ENCODE measurements at regions not wholly inside any gene's neighbourhood (a gene's known extent, or its start where the extent isn't known, plus 50 kb on each side); places are given as distances from the start of the nearest gene placed in this dataset.
"Not testable (repeated sequence)": the region's sequence is repeated elsewhere in the genome, so short reads cannot be mapped to it uniquely, and the experiment has no call there.

DNA sequence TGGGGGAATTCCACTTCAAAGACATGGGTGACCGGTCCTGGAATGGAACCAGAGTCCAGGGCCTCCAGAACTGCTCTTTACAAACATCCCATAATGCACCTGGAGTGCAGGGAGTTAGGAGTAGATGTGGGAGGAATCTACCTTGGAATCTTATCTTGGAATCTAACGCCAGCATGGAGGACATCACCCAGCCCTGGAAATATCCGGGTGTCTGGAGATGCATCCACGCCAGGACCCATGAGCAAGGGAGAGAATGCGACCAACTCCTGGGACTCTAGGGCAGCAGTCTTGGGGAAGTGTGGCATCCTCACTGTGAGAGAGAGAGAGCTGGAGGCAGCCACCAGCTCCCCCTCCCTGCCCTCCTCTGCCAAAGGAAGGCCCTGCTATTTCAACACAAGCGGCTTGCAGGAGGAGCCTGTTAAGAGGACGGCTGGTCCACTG lies 211.8 kb downstream of the UQCRFS1 start:
- H3K27me3 ChIP-seq (ENCODE audit: low read depth), result no peaks in the 10 kb centered on the region
- H3K27ac ChIP-seq (replicated peaks), result no peak overlapping the region
- H3K4me3 ChIP-seq, result no peak overlapping the region
- TF ChIP-seq, protein P1, sequence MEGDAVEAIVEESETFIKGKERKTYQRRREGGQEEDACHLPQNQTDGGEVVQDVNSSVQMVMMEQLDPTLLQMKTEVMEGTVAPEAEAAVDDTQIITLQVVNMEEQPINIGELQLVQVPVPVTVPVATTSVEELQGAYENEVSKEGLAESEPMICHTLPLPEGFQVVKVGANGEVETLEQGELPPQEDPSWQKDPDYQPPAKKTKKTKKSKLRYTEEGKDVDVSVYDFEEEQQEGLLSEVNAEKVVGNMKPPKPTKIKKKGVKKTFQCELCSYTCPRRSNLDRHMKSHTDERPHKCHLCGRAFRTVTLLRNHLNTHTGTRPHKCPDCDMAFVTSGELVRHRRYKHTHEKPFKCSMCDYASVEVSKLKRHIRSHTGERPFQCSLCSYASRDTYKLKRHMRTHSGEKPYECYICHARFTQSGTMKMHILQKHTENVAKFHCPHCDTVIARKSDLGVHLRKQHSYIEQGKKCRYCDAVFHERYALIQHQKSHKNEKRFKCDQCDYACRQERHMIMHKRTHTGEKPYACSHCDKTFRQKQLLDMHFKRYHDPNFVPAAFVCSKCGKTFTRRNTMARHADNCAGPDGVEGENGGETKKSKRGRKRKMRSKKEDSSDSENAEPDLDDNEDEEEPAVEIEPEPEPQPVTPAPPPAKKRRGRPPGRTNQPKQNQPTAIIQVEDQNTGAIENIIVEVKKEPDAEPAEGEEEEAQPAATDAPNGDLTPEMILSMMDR (IDR thresholded peaks at IDR 0.05; ENCODE audit: borderline replicate concordance), result no peak
- intact Hi-C loops (cut with micrococcal nuclease), result no loop called here
- no peaks in the 10 kb centered on the region for H3K9me3 ChIP-seq (replicated peaks)
- no peak for DNase-seq
- H3K4me1 ChIP-seq, result peaks cover 11% of the 10 kb centered on the region
- no peaks in the 10 kb centered on the region for H3K36me3 ChIP-seq

DNA sequence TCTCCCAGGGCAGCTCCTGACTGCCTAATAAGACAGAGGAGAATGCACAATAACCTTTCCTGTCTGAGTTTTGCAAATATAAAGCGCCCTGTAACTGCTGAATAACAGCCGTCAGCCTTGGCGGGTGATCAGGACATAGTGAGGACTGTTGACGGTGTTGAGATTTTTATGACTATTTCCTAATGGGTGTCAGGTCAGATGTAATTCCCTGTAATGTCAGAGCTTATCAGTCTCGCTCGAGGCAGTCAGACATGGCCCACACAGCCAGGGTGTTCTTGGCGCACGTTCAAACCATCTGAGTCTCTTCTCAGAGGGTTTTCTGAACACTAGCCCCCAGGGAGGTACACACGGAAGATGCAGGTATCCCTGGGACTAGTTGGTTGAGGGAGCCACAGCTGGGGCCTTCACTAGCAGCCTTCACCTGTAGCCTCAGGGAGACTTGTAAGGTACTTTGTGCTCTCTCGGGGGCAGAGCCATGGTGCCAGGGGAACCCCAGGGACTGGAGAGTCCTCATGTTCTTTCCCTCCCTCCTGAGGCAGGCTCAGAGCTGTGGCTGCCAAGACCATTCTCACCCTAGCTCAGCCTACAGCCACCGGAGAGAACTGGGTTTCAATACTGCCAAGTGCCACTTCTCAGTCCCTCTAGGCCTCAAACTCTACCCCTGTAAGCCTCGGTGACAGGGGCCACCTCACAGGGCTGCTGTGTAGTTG lies 213.1 kb downstream of the UQCRFS1 start:
- peak; percentile 18 for DNase-seq
- Histone ChIP-seq H3K4me3 (no peak overlapping the region), H3K27me3 (ENCODE audit: low read depth) (no peaks in the 10 kb centered on the region), H3K36me3 (no peaks in the 10 kb centered on the region), H3K9me3 (replicated peaks) (no peaks in the 10 kb centered on the region), H3K27ac (replicated peaks) (no peak overlapping the region), H3K4me1 (peaks cover 11% of the 10 kb centered on the region)
- intact Hi-C loops (cut with micrococcal nuclease), result no loop called here
- TF ChIP-seq, protein P1 (IDR thresholded peaks at IDR 0.05; ENCODE audit: borderline replicate concordance), result no peak

DNA sequence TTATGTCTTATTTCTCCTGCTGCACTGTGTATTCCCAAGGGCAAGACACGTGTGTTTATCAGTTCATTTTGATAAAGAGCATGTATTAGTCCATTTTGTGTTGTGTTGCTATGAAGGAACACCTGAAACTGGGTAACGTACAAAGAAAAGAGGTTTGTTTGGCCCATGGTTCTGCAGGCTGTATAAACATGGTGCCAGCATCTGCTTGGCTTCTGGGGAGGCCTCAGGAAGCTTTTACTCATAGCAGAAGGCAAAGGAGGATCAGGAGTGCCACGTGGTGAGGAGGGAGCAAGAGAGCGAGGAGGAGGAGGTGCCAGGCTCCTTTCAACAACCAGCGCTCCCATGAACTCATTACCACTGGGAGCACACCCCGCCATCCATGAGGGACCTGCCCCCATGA lies 214.0 kb downstream of the UQCRFS1 start:
- H3K4me1 ChIP-seq, result peaks cover 6% of the 10 kb centered on the region
- TF ChIP-seq, protein P1 (IDR thresholded peaks at IDR 0.05; ENCODE audit: borderline replicate concordance), result no peak
- no peaks in the 10 kb centered on the region for H3K27me3 ChIP-seq (ENCODE audit: low read depth)
- H3K9me3 ChIP-seq (replicated peaks), result peaks cover 7% of the 10 kb centered on the region
- no peaks in the 10 kb centered on the region for H3K36me3 ChIP-seq
- intact Hi-C loops (cut with micrococcal nuclease), result no loop called here
- H3K27ac ChIP-seq (replicated peaks), result no peak overlapping the region
- H3K4me3 ChIP-seq, result no peak overlapping the region
- no peak for DNase-seq

DNA sequence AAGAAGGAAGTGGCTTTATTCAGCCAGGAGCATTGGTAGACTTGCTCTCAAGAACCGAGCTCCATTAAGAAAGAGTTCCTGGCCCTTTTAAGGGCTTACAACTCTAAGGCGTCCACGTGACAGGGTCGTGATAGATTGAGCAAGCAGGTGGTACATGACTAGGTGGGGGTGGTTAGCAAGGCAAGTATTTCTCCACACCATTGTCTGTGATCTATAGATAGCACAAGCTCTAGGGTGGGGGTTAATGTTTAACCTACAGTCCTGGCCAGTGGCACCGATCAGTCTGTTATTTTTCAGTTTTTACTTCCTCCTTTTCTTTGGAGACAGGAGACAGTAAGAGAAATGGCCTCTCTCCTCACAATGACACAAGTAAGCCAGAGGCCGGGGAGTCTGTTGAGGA lies 215.1 kb downstream of the UQCRFS1 start:
- intact Hi-C loops (cut with micrococcal nuclease); H3K27ac ChIP-seq (replicated peaks); H3K4me3 ChIP-seq; H3K36me3 ChIP-seq; DNase-seq; H3K27me3 ChIP-seq (ENCODE audit: low read depth); H3K4me1 ChIP-seq: not testable (repeated sequence)
- peaks cover 18% of the 10 kb centered on the region for H3K9me3 ChIP-seq (replicated peaks)

DNA sequence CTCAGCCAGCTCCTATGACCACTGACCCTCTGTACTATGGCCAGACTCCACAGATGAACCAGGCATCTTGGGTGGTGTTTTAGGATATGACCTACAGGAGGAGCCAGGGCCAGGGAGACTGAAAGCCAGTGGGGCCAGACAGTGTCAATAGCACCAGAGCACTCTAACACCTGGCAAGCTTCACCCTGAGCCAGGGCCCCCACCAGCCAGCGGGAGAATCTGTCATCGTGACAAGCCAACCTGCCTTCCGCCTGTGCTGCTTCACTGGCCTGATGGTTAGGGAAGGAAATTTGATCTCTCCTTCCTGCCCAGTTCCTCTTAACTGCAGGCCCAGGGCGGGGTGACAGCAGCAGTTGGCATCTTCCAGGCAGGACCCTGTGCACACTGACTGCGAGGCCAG lies 222.4 kb downstream of the UQCRFS1 start:
- peaks cover 50% of the 10 kb centered on the region for H3K27me3 ChIP-seq (ENCODE audit: low read depth)
- DNase-seq, result no peak
- TF ChIP-seq, protein P1 (IDR thresholded peaks at IDR 0.05; ENCODE audit: borderline replicate concordance), result no peak
- intact Hi-C loops (cut with micrococcal nuclease), result no loop called here
- H3K4me3 ChIP-seq, result no peak overlapping the region
- H3K9me3 ChIP-seq (replicated peaks), result peaks cover 22% of the 10 kb centered on the region
- H3K4me1 ChIP-seq, result no peaks in the 10 kb centered on the region
- no peaks in the 10 kb centered on the region for H3K36me3 ChIP-seq
- H3K27ac ChIP-seq (replicated peaks), result no peak overlapping the region

DNA sequence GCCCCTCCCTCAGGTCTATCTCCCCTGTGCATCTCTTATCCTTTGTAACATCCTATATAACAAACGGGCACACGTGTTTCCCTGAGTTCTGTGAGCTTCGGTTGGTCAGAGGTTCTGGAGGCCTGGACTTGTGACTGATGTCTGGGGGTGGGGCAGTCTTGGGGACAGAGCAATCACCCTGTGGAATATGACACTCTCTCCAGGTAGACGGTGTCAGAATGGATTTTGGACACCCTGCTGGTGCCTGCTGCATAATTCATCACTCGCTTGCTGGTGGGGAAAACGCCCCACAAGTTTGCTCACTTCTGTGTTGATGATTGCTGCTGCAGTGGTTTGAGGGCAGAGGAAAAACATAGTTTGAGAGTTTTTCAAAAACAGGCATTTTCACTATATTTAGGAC lies 223.2 kb downstream of the UQCRFS1 start:
- no peak for DNase-seq
- H3K9me3 ChIP-seq (replicated peaks), result peaks cover 22% of the 10 kb centered on the region
- H3K27ac ChIP-seq (replicated peaks), result no peak overlapping the region
- no peaks in the 10 kb centered on the region for H3K4me1 ChIP-seq
- H3K4me3 ChIP-seq, result no peak overlapping the region
- intact Hi-C loops (cut with micrococcal nuclease), result no loop called here
- H3K27me3 ChIP-seq (ENCODE audit: low read depth), result peaks cover 57% of the 10 kb centered on the region
- TF ChIP-seq, protein P1 (IDR thresholded peaks at IDR 0.05; ENCODE audit: borderline replicate concordance), result no peak
- no peaks in the 10 kb centered on the region for H3K36me3 ChIP-seq

All from left ventricle myocardium inferior (tissue), 1 donor.